HEK293 (cell line): ENCODE measurements at regions not wholly inside any gene's neighbourhood (a gene's known extent, or its start where the extent isn't known, plus 50 kb on each side); places are given as distances from the start of the nearest gene placed in this dataset.

ENCODE experiments used
- SP2 ChIP-seq: fragments of 450-650 bp; formaldehyde crosslinking; IDR thresholded peaks from 2 replicates; pipeline ENCODE4 v1.5.1; 2016; ENCODE audit warnings: missing biosample characterization, missing genetic modification characterization
- SP3 ChIP-seq: fragments of 450-650 bp; formaldehyde crosslinking; IDR thresholded peaks from 2 replicates; pipeline ENCODE4 v1.5.1; 2016; ENCODE audit warnings: missing biosample characterization, missing genetic modification characterization
- YY1 ChIP-seq: fragments of 450-650 bp; formaldehyde crosslinking; IDR thresholded peaks from 2 replicates; pipeline ENCODE4 v1.5.1; 2018; ENCODE audit warnings: missing biosample characterization, missing genetic modification characterization
- ZBTB11 ChIP-seq: fragments of 450-650 bp; formaldehyde crosslinking; conservative IDR thresholded peaks from 2 replicates; pipeline ENCODE4 v1.5.1; 2016; ENCODE audit warnings: low read depth, missing biosample characterization, missing genetic modification characterization
- ZBTB17 ChIP-seq: fragments of 450-650 bp; formaldehyde crosslinking; IDR thresholded peaks from 2 replicates; pipeline ENCODE4 v1.5.1; 2016; ENCODE audit warnings: missing biosample characterization, missing genetic modification characterization
- ZNF155 ChIP-seq: fragments of 450-650 bp; formaldehyde crosslinking; IDR thresholded peaks from 2 replicates; pipeline ENCODE4 v1.5.1; 2016; ENCODE audit warnings: missing biosample characterization, missing genetic modification characterization
- ZNF239 ChIP-seq: fragments of 450-650 bp; formaldehyde crosslinking; IDR thresholded peaks from 2 replicates; pipeline ENCODE4 v1.5.1; 2016; ENCODE audit warnings: missing biosample characterization, missing genetic modification characterization
- ZNF311 ChIP-seq: fragments of 450-650 bp; formaldehyde crosslinking; IDR thresholded peaks from 2 replicates; pipeline ENCODE4 v1.5.1; 2017; ENCODE audit warnings: missing biosample characterization, missing genetic modification characterization, borderline replicate concordance
- ZNF335 ChIP-seq: fragments of 450-650 bp; formaldehyde crosslinking; conservative IDR thresholded peaks from 2 replicates; pipeline ENCODE4 v1.5.1; 2016; ENCODE audit warnings: missing biosample characterization, missing genetic modification characterization
- ZNF433 ChIP-seq: fragments of 450-650 bp; formaldehyde crosslinking; IDR thresholded peaks from 2 replicates; pipeline ENCODE4 v1.5.1; 2016; ENCODE audit warnings: missing biosample characterization, missing genetic modification characterization, low read depth
- ZNF639 ChIP-seq: fragments of 450-650 bp; formaldehyde crosslinking; IDR thresholded peaks from 2 replicates; pipeline ENCODE4 v1.5.1; 2016; ENCODE audit warnings: missing biosample characterization, missing genetic modification characterization
- ZNF658 ChIP-seq: fragments of 450-650 bp; formaldehyde crosslinking; IDR thresholded peaks from 2 replicates; pipeline ENCODE4; 2016; ENCODE audit warnings: missing biosample characterization, missing genetic modification characterization
- TF ChIP-seq, protein P1 (sequence below): fragments of 450-650 bp; formaldehyde crosslinking; IDR thresholded peaks from 2 replicates; pipeline ENCODE4 v1.5.1; 2016; ENCODE audit warnings: missing biosample characterization, missing genetic modification characterization
- TF ChIP-seq, protein P2 (sequence below): fragments of 450-650 bp; formaldehyde crosslinking; IDR thresholded peaks from 2 replicates; pipeline ENCODE4 v1.5.1; 2016; ENCODE audit warnings: missing biosample characterization, missing genetic modification characterization

- TF ChIP-seq ZBTB17 (tag by site-specific recombination): no peak
- TF ChIP-seq ZNF239 (tag by site-specific recombination): no peak
- TF ChIP-seq ZBTB11: no peak
- TF ChIP-seq, protein P1, sequence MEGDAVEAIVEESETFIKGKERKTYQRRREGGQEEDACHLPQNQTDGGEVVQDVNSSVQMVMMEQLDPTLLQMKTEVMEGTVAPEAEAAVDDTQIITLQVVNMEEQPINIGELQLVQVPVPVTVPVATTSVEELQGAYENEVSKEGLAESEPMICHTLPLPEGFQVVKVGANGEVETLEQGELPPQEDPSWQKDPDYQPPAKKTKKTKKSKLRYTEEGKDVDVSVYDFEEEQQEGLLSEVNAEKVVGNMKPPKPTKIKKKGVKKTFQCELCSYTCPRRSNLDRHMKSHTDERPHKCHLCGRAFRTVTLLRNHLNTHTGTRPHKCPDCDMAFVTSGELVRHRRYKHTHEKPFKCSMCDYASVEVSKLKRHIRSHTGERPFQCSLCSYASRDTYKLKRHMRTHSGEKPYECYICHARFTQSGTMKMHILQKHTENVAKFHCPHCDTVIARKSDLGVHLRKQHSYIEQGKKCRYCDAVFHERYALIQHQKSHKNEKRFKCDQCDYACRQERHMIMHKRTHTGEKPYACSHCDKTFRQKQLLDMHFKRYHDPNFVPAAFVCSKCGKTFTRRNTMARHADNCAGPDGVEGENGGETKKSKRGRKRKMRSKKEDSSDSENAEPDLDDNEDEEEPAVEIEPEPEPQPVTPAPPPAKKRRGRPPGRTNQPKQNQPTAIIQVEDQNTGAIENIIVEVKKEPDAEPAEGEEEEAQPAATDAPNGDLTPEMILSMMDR: no peak
- TF ChIP-seq ZNF311 (tag by site-specific recombination): no peak
- no peak for TF ChIP-seq ZNF155 (tag by site-specific recombination)
- TF ChIP-seq SP3 (tag by site-specific recombination): no peak
- no peak for TF ChIP-seq ZNF433
- no peak for TF ChIP-seq ZNF639 (tag by site-specific recombination)
- no peak for TF ChIP-seq ZNF658 (tag by site-specific recombination)
- no peak for TF ChIP-seq YY1 (tag by site-specific recombination)
- TF ChIP-seq ZNF335 (tag by site-specific recombination): no peak
- no peak for TF ChIP-seq SP2 (tag by site-specific recombination)
- TF ChIP-seq, protein P2, sequence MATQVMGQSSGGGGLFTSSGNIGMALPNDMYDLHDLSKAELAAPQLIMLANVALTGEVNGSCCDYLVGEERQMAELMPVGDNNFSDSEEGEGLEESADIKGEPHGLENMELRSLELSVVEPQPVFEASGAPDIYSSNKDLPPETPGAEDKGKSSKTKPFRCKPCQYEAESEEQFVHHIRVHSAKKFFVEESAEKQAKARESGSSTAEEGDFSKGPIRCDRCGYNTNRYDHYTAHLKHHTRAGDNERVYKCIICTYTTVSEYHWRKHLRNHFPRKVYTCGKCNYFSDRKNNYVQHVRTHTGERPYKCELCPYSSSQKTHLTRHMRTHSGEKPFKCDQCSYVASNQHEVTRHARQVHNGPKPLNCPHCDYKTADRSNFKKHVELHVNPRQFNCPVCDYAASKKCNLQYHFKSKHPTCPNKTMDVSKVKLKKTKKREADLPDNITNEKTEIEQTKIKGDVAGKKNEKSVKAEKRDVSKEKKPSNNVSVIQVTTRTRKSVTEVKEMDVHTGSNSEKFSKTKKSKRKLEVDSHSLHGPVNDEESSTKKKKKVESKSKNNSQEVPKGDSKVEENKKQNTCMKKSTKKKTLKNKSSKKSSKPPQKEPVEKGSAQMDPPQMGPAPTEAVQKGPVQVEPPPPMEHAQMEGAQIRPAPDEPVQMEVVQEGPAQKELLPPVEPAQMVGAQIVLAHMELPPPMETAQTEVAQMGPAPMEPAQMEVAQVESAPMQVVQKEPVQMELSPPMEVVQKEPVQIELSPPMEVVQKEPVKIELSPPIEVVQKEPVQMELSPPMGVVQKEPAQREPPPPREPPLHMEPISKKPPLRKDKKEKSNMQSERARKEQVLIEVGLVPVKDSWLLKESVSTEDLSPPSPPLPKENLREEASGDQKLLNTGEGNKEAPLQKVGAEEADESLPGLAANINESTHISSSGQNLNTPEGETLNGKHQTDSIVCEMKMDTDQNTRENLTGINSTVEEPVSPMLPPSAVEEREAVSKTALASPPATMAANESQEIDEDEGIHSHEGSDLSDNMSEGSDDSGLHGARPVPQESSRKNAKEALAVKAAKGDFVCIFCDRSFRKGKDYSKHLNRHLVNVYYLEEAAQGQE (tag by site-specific recombination): no peak
Observed at GRCh38 chr13:33758113-33758512, 59.8 kb upstream of the RFC3 start.
